HG03342 (cell line): ENCODE measurements at regions not wholly inside any gene's neighbourhood (a gene's known extent, or its start where the extent isn't known, plus 50 kb on each side); places are given as distances from the start of the nearest gene placed in this dataset.

ENCODE experiments used
- ATAC-seq: cut with Tn5 transposase; IDR thresholded peaks from one replicate; pipeline ENCODE4 v1.9.1; 2021; ENCODE audit warnings: mild to moderate bottlenecking, moderate library complexity; ENCODE audit not compliant: unreplicated experiment

DNA sequence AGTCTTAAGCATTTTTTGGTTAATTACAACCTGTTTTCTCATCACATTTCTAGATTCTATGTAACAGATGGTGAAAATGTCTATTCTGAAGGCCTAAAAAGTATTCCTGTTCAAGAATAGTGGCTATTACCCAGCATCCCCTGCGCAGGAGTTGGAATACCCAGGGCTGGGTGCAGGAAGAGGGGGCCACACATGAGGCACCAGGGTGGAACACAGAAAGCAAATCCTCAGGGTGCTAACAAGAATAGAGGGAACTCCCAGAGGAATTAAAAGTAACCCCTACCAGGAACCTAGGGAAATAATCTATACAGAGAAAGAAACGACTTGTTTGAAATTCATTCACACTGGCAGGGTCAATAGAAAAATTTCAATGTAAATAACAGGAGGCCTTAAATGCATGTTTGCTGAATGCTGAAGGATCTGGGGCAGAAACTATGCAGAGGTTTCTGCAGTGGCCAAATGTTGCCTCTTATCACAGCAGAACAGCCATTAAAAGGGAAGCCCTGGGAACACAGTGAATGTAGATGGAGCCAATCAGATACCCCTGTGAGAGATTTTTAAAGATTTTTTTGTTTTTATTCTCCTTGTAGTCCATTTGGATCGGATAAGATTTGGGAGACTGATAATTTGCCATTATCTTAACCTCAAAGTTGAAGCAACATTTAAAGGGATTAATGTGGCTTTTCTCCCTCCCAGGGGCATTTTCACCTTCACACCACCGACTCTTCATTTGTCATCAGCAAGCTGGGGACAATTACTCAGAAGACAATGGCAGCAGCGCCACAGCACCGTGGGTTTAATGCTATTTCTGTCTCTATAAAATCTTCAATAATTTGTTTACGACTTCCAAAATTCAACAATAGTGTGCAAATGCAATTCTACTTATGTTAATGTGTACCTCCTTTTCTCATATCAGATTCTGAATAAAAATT lies 196.0 kb upstream of the PSMD7 start:
- ATAC-seq, result no peak

DNA sequence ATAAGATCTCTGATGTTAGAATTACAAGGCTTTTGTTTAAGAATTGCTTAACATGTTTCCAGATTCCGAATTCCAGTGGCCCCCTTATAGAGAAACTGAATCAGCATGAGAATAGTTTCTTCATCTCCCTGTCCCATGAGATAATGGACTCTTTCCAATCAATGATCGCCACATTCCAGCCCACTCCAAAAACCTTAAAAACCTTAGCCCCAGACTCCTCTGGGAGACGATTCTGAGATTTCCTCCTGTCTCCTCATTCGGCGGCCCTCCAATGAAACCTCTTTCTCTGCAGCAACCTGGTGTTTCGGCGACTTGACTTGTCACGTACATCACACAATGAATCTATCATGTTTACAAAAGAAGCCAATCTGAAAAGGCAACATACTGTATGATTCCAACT lies 197.1 kb upstream of the PSMD7 start:
- no peak for ATAC-seq

DNA sequence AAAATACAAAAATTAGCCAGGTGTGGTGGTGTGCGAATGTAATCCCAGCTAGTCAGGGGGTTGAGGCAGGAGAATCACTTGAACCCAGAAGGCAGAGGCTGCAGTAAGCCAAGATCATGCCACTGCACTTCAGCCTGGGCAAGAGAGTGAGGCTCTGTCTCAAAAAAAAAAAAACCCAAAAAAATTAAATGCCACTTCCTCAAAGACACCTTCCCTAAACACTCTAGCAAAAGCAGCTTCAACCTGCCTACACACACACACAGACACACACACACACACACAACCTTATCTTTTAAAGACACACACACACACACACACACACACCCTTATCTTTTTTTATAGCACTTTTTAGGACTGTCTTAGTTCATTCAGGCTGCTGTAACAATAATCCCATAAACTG lies 201.7 kb upstream of the PSMD7 start:
- ATAC-seq, result no peak

DNA sequence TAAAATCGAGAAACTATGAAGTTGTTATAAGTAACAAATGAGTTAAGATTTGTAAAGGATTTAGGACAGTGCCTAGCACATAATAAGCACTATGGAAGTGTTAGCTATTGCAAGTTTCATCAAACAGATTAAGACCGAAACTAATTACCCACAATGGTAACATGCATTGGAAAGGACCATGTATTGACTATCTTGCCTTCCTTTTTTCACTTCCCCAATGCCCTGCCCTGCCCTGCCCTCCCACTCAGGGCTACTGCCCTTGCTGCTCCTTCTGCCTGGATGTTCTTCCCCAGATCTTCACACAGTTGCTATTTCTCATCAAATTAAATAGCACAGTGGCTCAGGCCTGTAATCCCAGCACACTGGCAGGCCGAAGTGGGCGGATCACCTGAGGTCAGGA lies 202.1 kb upstream of the PSMD7 start:
- ATAC-seq, result no peak

DNA sequence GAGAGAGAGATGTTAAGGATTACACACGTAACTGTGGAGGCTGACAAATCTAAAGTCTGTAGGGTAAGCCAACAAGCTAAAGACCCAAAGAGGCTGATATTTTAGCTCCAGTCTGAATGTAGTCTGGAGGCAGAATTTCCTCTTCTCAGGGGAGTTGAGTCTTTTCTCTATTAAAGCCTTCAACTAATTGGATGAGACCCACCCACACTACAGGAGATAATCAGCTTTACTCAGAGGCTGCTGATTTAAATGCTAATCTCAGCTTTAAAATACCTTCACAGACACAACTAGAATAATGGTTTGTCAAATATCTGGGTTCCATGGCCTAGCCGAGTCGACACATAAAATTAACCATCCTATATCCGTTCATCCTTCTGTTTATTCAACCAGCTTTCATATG lies 204.3 kb upstream of the PSMD7 start:
- ATAC-seq, result no peak

DNA sequence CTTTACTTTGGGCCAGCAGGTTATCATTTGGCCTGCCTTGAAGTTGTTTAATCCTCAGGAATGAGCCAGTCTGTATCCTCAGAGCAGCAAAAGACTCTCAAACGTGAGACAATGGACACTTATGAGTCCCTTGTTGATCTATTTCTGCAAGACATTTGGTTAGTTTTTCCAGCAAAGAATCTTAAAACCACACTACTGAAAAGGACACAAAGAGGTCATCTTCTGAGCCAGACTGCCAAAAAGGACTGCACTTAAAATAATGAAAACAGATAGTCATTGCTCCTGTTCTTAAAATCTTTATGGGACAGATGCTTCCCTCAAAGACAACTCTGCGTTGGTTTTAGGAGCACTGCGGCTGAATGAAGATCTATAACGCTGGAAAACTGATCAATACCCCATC lies 205.7 kb upstream of the PSMD7 start:
- no peak for ATAC-seq

DNA sequence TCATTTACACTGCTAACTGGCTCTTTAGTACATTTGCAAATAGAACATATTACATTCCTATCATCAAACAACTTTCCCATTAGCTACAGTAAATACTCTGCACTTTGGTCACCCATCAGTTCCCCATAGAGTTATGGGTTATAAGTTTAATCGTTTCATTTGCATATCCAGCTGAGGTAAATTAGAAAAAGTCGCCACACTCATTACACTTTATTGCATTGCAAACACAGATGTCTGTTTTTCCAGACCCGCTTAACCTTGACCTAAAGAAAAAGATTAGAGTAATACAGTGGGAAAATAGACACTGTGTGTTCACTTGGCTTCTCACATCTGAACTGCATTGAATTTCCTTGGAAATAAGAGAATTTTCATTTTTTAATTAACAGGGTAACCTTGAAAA lies 213.1 kb upstream of the PSMD7 start:
- ATAC-seq, result no peak

DNA sequence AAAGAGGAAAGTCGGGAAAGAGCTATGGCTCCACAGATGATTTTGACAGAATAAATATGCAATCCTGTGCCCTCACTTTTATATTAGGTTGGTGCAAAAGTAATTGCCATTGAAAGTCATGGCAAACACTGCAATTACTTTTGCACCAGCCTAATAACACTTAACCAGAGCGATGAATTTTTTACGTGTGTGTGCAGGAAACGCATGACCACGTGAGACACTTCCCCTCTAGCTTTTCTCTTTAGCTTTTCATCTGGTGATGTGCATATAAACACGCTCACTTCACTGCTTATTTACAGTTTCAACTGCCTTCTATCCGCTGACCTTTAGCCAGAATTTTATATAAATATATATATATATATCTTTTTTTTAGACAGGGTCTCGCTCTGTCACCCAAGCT lies 216.3 kb upstream of the PSMD7 start:
- no peak for ATAC-seq

DNA sequence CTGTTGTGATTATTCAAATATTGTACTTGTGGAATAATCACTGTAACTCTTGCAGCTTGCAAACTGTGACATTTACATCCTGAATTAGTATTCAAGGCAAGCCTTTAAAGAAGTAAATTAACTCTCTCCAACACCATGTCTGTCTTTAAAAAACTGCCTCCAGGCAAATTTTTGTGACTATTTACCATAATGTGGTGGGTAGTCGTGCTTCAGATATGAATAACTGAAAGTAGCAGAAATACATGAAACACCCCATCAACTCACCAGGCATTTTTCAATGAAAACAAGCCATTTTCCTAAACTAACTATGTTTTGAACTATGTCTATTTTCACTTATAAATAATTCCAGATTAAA lies 217.4 kb upstream of the PSMD7 start:
- ATAC-seq, result no peak

DNA sequence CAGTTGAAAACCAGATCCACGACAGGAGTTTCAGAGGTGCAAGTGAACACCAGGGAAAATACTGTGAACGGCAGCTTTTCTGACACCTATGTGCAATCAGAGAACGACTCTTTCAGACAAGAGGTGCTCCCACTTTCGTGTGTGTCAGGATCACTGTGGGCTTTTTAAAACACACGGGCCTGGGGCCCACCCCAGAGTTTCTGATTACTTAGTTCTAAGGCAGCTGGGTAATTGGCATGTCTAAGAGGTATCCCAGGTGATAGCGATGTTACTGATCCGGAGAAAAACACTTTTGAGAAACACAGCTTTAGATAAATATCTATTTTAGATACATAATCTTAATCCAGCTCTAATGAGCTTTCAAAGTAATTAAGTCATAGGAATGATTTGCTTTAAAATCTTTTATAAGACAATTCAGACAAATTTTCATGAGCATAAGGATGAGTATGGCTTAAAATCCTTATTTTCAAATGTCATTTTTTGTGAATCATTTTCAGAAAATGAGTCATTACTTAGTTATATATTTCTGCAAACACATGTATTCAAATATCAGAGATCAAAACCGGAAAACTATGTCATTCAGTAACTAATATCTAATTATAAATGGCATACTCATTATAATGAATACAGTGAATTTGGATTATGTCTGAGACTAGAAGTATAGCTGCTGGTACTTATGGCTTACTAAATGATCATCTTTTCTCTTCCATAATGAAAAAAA lies 217.9 kb upstream of the PSMD7 start:
- ATAC-seq, result peak; percentile 63

DNA sequence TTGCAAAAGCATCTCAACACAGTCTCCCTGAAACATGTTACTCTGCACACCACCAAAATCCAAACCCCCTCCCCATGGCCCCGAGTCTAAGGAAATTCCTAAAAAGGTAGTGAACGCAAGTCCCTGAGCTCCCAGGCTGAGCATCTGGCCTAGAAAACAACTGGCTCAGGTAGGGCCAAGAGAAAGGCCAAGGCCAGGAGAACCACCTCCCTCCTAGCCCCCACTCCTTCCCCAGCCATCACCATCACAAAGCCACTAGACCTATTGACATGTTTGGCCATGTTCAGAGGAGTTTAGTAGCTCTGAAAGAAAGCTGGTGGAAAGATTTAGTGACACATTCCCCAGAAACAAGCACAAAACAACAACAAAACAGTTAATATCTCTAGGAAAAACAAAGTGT lies 220.0 kb upstream of the PSMD7 start:
- ATAC-seq, result no peak

DNA sequence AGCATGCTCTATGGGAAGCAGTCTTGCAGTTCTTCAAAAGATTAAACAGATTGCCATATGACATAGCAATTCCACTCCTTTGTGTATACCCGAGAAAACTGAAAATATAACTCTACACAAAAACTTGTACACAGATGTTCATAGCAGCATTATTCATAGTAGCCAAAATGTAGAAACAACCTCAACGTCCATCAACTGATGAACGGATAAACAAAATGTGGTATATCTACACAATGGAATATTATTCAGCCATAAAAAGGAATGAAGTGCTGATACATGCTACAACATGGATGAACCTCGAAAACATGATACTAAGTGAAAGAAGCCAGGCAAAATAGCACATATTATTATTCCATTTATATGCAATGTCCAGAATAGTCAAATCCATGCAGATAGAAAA lies 221.2 kb upstream of the PSMD7 start:
- no peak for ATAC-seq

DNA sequence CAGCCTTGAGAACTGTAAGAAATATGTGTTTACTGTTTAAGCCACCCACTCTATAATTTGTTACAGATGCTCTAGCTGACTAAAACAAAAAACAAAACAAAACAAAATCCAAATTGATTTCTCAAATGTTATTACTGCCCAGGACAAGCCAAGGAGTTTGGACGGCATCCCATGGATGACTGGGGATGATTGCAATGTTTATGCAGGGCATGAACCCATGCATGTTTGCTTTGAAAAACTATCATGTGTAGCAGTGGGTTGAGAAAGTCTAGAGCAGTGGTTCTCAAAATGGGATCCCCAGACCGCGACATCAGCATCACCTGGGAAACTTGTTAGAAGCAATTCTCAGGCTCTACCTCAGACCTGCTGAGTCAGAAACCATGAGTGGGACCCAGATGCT lies 223.2 kb upstream of the PSMD7 start:
- ATAC-seq, result no peak

DNA sequence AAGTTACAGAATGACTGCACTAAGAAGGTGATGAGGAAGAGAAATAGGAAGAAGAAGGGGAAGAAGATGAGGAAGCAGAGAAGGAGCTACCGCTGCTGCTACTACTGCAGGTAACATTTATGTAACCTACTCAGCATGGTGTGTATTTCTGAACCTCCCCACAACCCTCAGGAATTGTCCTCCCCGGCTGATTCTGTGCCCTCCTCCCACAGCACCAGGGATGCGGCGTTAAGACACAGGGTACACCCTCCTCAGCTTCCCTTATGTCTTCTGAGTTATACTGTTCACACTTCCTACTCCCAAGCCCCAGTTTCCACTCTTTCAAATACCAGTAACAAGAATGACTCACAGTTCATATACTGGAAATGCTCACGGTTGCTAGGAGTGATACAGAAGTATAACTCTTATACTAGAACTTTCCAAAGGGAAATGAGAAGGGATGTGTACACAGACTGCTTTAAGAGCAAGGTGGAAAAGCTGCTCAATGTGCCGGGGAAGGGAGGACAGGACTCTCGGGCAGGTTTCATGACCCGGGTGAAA lies 224.5 kb upstream of the PSMD7 start:
- ATAC-seq, result no peak

DNA sequence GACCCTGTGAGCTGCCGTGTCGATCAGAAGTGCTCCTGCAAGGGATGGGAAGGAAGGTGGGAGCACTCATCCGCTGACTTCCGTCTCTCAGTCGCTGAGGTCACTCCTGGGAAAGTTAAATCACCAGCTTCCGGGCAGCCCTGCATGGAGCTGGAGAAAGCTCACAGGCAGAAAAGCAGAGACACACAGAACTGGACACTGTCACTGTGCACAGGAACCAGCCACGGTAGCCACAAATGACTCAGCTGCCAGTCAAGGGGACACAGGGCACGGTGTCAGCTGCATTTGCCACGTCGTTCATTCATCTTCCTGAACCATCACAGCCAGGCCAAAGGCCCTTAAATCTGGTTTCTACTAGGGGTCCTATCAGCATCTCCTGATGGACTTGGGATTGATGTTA lies 226.4 kb upstream of the PSMD7 start:
- no peak for ATAC-seq

DNA sequence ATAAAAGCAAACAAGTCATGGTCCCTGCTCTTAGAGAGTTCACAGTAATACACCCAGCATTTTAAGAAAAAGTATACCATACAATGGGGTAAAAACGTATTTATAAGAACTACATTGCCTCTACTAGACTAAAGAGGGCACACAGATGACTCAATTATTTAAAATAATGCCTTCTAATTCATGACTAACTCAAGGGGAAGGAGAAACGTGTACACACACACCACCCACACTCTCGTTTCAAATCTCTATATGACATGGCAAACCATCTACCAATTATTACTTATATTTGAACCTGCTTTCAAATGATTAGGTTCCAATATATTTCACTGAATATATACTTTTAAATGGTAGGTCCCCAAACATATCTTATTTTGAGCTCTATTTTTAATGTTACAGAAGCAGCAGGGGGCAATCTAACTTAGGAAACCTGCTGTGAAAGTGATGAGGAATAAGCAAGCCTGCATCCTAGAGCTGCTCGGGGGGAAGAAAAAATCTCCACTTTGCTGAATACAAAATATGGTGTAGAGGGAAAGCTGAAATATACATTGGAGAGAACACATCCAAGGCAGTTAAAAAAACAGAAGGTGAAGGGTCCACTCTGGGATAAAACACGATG lies 232.4 kb upstream of the PSMD7 start:
- ATAC-seq, result no peak

DNA sequence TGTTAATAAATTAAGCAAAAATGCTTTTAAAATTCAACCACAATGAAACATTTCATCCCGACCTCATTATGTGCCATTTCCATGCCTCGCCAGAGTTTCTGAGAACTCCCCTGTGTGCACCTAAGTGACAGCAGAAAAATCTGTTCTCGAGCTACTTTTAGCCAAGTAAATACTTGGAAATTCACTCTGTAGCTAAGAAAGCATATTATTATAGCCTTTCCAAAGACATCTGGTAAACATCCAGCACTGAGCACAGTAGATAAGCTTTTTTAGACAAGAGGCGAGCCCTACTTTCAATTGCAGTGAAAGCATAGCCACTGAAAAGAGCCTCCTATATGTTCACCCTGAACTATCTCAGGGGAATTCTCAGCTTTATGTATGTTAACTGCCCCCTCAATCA lies 242.8 kb upstream of the PSMD7 start:
- ATAC-seq, result no peak

DNA sequence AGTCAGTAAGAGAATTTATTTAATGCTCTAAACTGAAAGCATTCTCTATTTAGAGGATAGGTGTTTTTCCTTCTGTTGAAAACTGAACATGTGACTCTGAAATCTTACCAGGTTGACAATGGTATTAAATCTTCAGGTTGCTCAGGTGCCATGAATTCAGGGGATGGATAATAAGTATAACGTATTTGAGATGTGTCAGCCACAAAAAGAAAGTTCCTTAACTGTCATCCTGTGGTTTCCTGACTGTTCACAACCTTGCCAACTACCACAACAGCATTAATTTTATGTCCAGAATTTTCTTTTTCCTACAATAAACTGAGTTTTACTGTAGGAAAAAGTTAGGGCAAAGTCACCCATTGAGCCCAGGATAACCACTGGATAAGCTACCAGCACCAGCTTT lies 243.3 kb upstream of the PSMD7 start:
- ATAC-seq, result no peak

DNA sequence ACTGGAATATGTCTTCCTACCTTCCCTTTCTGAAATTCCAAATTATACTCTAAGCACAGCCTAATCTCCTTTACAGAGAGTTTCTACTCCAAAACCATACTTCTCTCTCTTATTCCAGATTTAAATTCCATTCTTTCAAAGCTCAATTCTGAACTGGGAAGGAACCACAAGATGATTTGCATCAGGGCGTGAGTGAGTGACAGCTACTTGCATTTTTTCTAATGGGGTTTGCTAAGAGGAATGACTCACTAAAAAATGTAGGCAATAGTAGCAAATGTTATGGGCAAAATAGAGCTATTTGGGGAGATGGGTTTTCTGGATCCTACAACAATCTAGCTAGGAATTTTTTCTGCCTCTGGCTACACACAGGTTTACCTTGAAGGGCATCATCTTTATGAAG lies 244.6 kb upstream of the PSMD7 start:
- ATAC-seq, result no peak

DNA sequence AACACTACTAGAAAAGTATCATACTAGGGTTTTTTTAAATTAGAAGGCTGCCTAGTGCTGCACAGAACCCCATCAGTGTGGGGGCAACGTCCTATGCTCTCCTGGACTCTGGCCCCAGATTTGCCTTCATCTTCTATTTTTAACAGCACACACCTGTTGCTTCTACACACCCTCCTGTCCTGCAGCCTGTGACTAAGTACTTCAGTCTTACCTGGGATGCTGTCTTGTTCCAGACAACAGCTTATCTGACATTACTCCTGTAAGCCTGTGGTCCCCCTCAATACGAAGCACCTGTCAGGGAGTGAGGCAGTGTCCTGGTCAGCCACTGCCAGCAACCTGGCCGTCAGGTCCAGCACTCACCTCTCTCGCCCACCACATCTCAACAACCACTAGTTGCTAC lies 247.6 kb upstream of the PSMD7 start:
- ATAC-seq, result no peak

DNA sequence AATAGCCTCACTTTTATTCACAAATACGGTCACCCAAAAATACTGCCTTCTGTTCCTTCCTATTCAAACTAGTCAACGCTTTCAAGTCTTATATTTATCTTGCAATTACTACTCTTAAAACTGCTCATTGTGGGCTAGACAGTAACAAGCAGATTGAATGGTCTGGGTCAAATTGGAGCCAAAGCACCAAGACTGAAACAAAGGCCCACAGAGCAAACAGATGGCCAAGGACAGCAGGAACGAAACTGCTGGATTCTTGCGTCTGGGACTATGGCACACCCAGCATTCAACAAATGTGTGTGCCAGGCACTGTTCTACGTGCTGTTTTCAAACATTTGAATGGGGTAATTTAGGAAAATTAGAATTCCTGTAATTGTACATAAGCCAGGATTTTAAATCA lies 250.1 kb upstream of the PSMD7 start:
- ATAC-seq, result no peak

DNA sequence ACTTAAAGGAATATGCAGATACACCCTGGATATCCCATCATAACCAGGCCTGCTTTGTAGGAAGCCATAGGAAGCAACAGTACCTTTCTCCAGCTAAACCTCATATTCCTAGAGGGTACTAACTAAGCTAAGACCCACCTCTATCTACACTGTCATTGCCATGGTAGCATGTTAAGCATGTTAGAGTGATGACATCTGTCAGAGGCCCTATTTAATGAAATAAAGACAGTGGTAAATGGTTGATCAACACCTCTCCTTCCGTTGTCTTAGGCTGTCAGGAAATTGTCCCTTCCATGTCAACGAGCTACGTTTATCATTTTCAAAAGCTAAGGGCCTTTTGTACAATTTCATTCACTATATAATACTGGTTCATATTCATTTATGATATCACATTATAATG lies 251.1 kb upstream of the PSMD7 start:
- ATAC-seq, result no peak
